ENCODE measurements at regions not wholly inside any gene's neighbourhood (a gene's known extent, or its start where the extent isn't known, plus 50 kb on each side); places are given as distances from the start of the nearest gene placed in this dataset.
"Not testable (repeated sequence)": the region's sequence is repeated elsewhere in the genome, so short reads cannot be mapped to it uniquely, and the experiment has no call there.

- peak in 1 of 2 experiments; percentile 5 for DNase-seq
These were observed 84.0 kb upstream of the LRFN2 start for GRCh38 chr6:40671001-40671693.

GRCh38 chr6:40669343-40669742, 82.2 kb upstream of the LRFN2 start:
- DNase-seq: no peak

- no peak for DNase-seq
These were observed 81.0 kb upstream of the LRFN2 start for GRCh38 chr6:40668203-40668602.

- no peak for DNase-seq
These were observed 79.4 kb upstream of the LRFN2 start for GRCh38 chr6:40666530-40666929.

DNA sequence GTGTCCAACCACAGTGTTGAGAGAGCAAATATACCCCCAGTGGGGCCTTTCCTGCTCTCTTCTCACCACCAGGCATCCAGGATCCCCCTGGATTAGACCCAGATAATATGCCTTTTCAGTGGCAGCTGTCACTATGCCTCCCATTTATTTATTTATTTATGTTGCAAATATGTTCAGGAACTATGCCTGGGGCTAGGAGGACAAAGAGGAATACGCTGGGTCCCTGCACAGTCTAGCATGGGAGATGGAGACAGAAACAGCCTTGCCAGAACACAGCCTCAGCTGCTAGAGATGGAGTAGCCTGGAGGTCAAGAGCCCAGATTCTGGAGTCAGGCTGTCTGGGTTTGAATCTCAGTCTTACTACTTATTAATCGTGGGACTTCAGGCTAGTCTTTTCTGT, 74.6 kb upstream of the LRFN2 start:
- DNase-seq: peak; percentile 43 to 58

GRCh38 chr6:40656772-40657171, 69.6 kb upstream of the LRFN2 start:
- DNase-seq: not testable (repeated sequence)

DNA sequence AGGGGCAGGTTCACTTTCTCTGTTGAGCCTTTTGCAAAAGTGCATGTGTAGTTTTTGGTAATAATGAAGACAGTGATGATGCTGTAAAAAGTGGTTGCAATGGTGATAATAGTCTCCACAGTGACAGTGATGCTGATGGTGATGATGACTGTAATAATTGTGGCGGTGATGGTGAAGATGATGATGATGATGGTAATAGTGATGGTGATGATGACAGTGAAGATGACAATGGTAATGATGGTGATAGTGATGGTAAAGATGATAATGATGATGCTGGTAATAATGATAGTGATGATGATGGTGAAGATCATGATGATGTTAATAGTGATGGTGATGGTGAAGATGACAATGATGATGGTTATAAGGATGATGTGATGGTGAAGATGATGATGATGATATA, 67.7 kb upstream of the LRFN2 start:
- DNase-seq: no peak

DNA sequence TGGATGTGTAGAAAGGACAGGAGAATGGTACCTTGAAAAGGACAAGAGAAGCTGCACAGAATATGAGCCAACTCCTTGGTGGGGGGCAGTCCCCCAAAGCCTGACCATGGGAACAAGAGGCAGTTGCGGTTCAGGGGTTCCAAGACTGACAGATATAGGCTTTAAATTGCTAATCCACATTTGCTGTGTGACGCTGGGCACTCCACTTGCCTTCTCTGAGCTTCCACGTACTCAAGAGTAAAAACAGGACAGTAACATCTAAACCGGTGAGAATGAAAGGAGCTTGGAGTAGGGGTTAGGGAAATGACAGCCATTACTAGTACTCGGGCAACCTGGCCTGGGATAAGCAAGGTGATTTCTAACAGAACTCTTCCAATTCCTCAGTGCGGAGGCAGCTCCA, 57.9 kb upstream of the LRFN2 start:
- DNase-seq: no peak

DNA sequence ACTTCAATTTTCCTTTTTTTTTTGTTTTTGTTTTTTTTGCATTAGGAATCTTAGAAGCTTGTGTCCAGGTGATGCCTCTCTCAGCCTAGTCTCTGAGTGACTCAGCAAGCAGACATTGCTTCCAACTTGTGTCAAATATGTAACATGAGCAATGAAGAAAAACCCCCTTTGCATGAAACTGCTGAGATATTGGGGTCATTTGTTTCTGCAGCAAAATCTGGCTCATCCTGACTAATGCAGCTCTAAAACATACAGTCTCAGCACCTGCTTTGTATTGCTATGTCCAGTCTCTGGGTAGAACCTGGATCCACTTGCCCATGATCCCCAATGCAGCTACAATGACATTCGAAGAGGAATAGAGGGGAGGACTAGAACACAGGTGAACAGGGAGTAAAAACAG, 55.7 kb upstream of the LRFN2 start:
- DNase-seq: no peak

- no peak for DNase-seq
These were observed 55.0 kb upstream of the LRFN2 start for GRCh38 chr6:40642190-40642589.

DNA sequence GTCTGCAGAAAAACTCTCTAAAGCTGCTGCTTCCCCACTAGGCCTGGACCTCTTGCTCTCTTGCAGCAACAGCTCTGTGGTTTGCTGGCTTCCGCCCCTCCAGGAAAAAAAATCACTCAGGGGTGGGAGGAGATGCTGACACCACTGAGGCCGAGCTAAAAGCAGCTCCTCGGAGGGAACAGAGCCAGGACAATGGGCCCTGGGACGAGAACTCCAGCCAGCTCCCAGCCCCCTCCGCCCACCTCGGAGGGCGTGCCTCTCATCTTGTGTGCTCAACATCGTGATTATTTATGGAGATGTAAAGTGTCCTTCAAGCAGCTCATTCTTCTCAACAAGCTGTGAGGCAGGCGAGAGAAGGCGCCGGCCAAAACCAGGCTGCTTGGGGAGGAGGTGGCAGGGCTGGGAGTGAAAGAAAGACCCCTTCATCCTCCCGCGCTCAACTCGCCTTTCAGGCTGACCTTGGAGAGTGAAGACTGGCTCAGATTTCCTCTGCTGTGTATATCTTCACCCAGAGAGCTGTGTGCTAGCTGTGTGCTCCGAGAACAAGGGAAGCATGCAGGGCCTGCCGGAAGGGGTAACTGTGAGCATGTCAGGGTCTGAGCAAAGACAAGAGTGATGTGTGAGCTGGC, 53.5 kb upstream of the LRFN2 start:
- DNase-seq: no peak
